ENCODE measurements at regions not wholly inside any gene's neighbourhood (a gene's known extent, or its start where the extent isn't known, plus 50 kb on each side); places are given as distances from the start of the nearest gene placed in this dataset.

DNA sequence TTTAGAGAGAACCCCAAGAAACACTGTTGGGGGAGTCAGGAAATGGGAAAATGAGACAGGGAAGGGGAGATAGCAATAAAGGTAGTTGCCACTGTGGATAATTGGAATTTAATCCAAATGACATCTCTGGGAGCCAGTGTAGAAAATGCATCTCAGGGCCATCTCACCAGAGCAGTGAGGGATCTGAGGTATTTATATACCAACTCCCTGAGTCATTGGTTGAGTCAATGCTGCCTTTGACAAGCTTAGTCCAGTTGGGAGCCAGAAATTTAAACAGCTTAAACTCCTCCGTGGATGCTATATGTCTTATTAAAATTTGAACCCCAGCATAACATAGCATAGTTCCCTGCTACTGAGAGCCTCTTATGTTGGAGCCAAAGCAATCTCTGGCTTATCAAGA is 140.3 kb downstream of the SLC30A10 start:
- TF ChIP-seq CTCF (IDR thresholded peaks at IDR 0.05 in 4 of 5, conservative IDR thresholded peaks at IDR 0.05 in 1 of 5) (no peak), POLR2A (IDR thresholded peaks at IDR 0.05) (no peak)
